IgD-negative memory B cell (primary cell): ENCODE measurements at regions not wholly inside any gene's neighbourhood (a gene's known extent, or its start where the extent isn't known, plus 50 kb on each side); places are given as distances from the start of the nearest gene placed in this dataset.

Experiments used
- H3K27ac Mint-ChIP-seq, 3 donors: one replicate each; pipeline ENCODE4 v1.8.0; 2020 to 2022; ENCODE audit warnings: mild to moderate bottlenecking in 3 of 3, mixed read lengths in 3 of 3, moderate library complexity in 1 of 3
- H3K27me3 Mint-ChIP-seq: one replicate; pipeline ENCODE4 v1.8.0; 2021; ENCODE audit warnings: mixed read lengths
- H3K36me3 Mint-ChIP-seq: one replicate; pipeline ENCODE4 v1.8.0; 2020; ENCODE audit warnings: mild to moderate bottlenecking, mixed read lengths
- H3K4me1 Mint-ChIP-seq, 3 donors: one replicate each; pipeline ENCODE4 v1.8.0; 2020 to 2022; ENCODE audit warnings: mixed read lengths in 3 of 3, mild to moderate bottlenecking in 1 of 3
- H3K4me3 Mint-ChIP-seq, 4 donors: one replicate each; pipeline ENCODE4 v1.8.0; 2020 to 2022; ENCODE audit warnings: mild to moderate bottlenecking in 4 of 4, mixed read lengths in 4 of 4, moderate library complexity in 3 of 4
- H3K9me3 Mint-ChIP-seq, 3 donors: one replicate each; pipeline ENCODE4 v1.8.0; 2020 to 2021; ENCODE audit warnings: mixed read lengths in 3 of 3, mild to moderate bottlenecking in 1 of 3

- H3K9me3 Mint-ChIP-seq = peaks cover 0 to 10% (median 1%) of the 10 kb centered on the region in 3 donors
- no peaks in the 10 kb centered on the region for H3K36me3 Mint-ChIP-seq
- no peak overlapping the region for H3K4me3 Mint-ChIP-seq
- H3K27ac Mint-ChIP-seq = no peak overlapping the region
- H3K4me1 Mint-ChIP-seq = no peaks in the 10 kb centered on the region
- no peaks in the 10 kb centered on the region for H3K27me3 Mint-ChIP-seq
Observed at GRCh38 chr13:65613004-65613403, 1617.1 kb downstream of the PCDH9 start.

- H3K4me3 Mint-ChIP-seq = no peak overlapping the region
- no peak overlapping the region for H3K27ac Mint-ChIP-seq
- no peaks in the 10 kb centered on the region for H3K27me3 Mint-ChIP-seq
- H3K36me3 Mint-ChIP-seq = no peaks in the 10 kb centered on the region
- no peaks in the 10 kb centered on the region for H3K4me1 Mint-ChIP-seq
- H3K9me3 Mint-ChIP-seq = peaks cover 1 to 9% (median 6%) of the 10 kb centered on the region in 3 donors
Observed at GRCh38 chr13:65609350-65609749, 1620.8 kb downstream of the PCDH9 start.

DNA sequence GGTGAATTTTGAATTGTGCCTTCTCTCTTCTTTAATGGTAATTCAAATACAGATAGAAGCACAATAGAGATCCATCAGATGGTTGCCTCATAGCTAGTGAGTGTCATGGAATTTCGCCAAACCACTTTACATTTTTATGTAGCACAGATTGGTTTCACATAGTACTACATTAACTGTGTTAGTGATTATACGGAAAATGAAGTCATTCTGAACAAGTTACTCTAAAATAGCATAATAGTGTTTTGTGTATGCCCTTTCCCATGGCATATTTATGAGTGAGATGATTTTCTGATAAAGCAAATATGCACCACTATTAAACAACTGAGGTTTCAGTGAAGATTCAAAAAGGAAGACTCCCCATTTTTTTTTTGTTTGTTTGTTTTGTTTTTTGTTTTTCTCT lies 1623.5 kb downstream of the PCDH9 start:
- H3K27ac Mint-ChIP-seq = no peak overlapping the region
- no peaks in the 10 kb centered on the region for H3K27me3 Mint-ChIP-seq
- no peaks in the 10 kb centered on the region for H3K4me1 Mint-ChIP-seq
- H3K36me3 Mint-ChIP-seq = no peaks in the 10 kb centered on the region
- H3K4me3 Mint-ChIP-seq = no peak overlapping the region
- H3K9me3 Mint-ChIP-seq = peaks cover 1 to 11% (median 10%) of the 10 kb centered on the region in 3 donors

GRCh38 chr13:65605396-65605795 lies 1624.7 kb downstream of the PCDH9 start:
- H3K4me3 Mint-ChIP-seq = no peak overlapping the region
- H3K27ac Mint-ChIP-seq = no peak overlapping the region
- H3K4me1 Mint-ChIP-seq = no peaks in the 10 kb centered on the region
- no peaks in the 10 kb centered on the region for H3K36me3 Mint-ChIP-seq
- peaks cover 1 to 11% (median 10%) of the 10 kb centered on the region in 3 donors for H3K9me3 Mint-ChIP-seq
- H3K27me3 Mint-ChIP-seq = no peaks in the 10 kb centered on the region

- Mint-ChIP-seq H3K27ac (no peak overlapping the region), H3K9me3 (peaks cover 1 to 9% (median 8%) of the 10 kb centered on the region in 3 donors), H3K4me1 (no peaks in the 10 kb centered on the region), H3K36me3 (no peaks in the 10 kb centered on the region), H3K27me3 (no peaks in the 10 kb centered on the region), H3K4me3 (no peak overlapping the region)
Observed at GRCh38 chr13:65603160-65603559, 1627.0 kb downstream of the PCDH9 start.

DNA sequence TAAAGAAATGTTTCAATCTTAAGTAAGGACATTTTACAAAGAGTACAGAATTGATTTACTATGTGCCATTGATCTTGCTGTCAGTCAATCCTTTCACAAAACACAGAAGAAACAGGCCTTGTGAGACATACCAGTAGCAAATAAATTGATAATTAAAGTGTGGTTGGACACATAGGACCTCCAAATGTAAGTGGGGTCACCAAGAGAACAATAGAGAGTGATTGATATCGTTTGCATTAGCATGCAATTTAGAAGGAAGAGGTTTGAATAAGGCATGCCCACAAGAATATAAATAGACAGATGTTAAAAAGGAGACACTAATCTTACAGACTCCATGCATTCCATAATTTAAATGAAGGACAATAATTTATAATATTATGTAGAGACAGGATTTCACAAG lies 1628.3 kb downstream of the PCDH9 start:
- no peak overlapping the region for H3K4me3 Mint-ChIP-seq
- no peaks in the 10 kb centered on the region for H3K27me3 Mint-ChIP-seq
- H3K9me3 Mint-ChIP-seq = peaks cover 0 to 8% (median 5%) of the 10 kb centered on the region in 3 donors
- no peaks in the 10 kb centered on the region for H3K36me3 Mint-ChIP-seq
- H3K4me1 Mint-ChIP-seq = no peaks in the 10 kb centered on the region
- H3K27ac Mint-ChIP-seq = no peak overlapping the region

DNA sequence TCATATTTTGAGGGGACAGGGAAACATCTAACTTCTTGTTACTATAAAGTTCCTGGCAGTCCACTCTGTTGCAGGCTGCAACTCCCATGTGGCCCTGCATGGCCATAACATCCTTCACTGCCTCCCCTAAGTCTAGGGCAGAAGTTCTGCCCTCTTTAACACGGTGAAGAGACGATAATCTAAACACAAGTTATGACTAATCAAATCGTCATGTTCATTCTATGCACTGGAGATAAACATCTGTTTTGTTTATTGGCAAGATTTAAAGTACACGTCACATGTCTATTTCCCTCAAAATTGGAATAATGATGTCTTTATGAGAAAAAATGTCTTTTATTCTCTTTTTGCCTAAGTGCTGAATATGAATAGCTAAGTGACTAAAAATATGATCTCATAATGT lies 1629.4 kb downstream of the PCDH9 start:
- Mint-ChIP-seq H3K27me3 (no peaks in the 10 kb centered on the region), H3K9me3 (peaks cover 0 to 8% (median 5%) of the 10 kb centered on the region in 3 donors), H3K27ac (no peak overlapping the region), H3K36me3 (no peaks in the 10 kb centered on the region), H3K4me1 (no peaks in the 10 kb centered on the region), H3K4me3 (no peak overlapping the region)

- Mint-ChIP-seq H3K4me1 (no peaks in the 10 kb centered on the region), H3K27ac (no peak overlapping the region), H3K36me3 (no peaks in the 10 kb centered on the region), H3K4me3 (no peak overlapping the region), H3K27me3 (no peaks in the 10 kb centered on the region), H3K9me3 (peaks cover 0 to 5% (median under 1%) of the 10 kb centered on the region in 3 donors)
Observed at GRCh38 chr13:65597839-65598818, 1632.0 kb downstream of the PCDH9 start.

DNA sequence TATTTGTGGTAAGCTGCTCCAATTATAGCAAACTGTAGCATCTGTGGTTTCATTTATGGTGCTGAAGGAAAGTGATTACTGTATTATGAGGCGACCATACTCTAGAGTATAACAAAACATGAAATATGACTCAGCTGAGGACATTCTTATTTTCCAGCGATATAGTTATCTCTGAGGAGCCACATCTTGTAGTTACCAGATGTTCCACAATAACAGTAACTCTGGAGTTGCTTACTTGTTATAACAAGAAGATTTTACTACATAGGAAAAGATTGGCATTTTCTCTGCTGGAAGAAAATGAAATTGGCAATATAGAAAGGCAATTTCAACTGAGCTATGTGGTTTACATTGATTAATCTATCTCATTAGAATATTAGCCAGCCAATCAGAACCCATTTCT lies 1634.2 kb downstream of the PCDH9 start:
- Mint-ChIP-seq H3K4me3 (no peak overlapping the region), H3K36me3 (no peaks in the 10 kb centered on the region), H3K27me3 (no peaks in the 10 kb centered on the region), H3K9me3 (no peaks in the 10 kb centered on the region), H3K27ac (no peak overlapping the region), H3K4me1 (no peaks in the 10 kb centered on the region)

DNA sequence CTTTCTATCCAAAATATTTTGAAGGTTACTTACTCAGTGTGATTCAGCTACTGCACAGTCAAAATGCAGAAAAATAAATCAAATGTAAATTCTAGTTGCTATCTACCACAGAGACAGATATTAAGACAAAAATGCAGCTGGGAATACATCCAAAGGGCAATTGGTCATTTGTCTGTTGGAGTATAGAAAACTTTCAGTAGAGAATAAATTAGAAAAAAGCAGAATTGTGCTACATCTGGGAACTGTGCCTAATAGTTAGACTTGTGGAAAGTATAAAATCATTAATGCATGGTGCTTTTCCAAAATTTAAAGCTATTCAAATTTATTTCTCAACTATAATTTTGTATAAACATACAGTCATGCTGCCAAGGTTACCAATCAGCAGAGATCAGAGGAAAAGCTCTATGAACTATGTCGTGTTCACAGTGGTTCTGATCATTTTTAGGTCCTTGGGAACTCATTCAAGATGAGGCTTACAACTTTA lies 1635.8 kb downstream of the PCDH9 start:
- H3K36me3 Mint-ChIP-seq = no peaks in the 10 kb centered on the region
- H3K4me3 Mint-ChIP-seq = no peak overlapping the region
- H3K4me1 Mint-ChIP-seq = no peaks in the 10 kb centered on the region
- no peak overlapping the region for H3K27ac Mint-ChIP-seq
- H3K27me3 Mint-ChIP-seq = no peaks in the 10 kb centered on the region
- H3K9me3 Mint-ChIP-seq = peaks cover 2 to 6% (median 4%) of the 10 kb centered on the region in 3 donors

- no peaks in the 10 kb centered on the region for H3K4me1 Mint-ChIP-seq
- H3K27me3 Mint-ChIP-seq = no peaks in the 10 kb centered on the region
- no peak overlapping the region for H3K4me3 Mint-ChIP-seq
- H3K9me3 Mint-ChIP-seq = peaks cover 2 to 7% (median 4%) of the 10 kb centered on the region in 3 donors
- no peak overlapping the region for H3K27ac Mint-ChIP-seq
- no peaks in the 10 kb centered on the region for H3K36me3 Mint-ChIP-seq
Observed at GRCh38 chr13:65593298-65593874, 1636.8 kb downstream of the PCDH9 start.

GRCh38 chr13:65592731-65593130 lies 1637.4 kb downstream of the PCDH9 start:
- Mint-ChIP-seq H3K36me3 (no peaks in the 10 kb centered on the region), H3K9me3 (peaks cover 2 to 10% (median 8%) of the 10 kb centered on the region in 3 donors), H3K27me3 (no peaks in the 10 kb centered on the region), H3K4me1 (no peaks in the 10 kb centered on the region), H3K4me3 (no peak overlapping the region), H3K27ac (no peak overlapping the region)

DNA sequence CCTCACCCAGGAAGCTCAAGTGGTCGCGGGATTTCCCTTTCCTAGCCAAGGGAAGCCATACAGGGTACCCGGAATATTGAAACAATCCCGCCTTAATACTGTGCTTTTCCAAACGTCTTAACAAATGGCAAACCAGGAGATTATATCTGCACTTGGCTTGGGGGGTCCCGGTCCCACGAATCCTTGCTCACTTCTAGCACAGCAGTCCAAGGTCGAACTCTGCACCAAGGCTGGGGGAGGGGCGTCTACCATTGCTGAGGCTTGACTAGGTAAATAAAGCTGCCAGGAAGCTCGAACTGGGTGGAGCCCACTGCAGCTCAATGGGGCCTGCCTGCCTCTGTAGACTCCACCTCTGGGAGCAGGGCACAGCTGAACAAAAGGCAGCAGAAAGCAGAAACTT lies 1644.8 kb downstream of the PCDH9 start:
- H3K4me3 Mint-ChIP-seq = no peak overlapping the region
- peaks cover 2 to 17% (median 9%) of the 10 kb centered on the region in 3 donors for H3K9me3 Mint-ChIP-seq
- no peaks in the 10 kb centered on the region for H3K36me3 Mint-ChIP-seq
- no peak overlapping the region for H3K27ac Mint-ChIP-seq
- no peaks in the 10 kb centered on the region for H3K4me1 Mint-ChIP-seq
- H3K27me3 Mint-ChIP-seq = no peaks in the 10 kb centered on the region

GRCh38 chr13:65584126-65584525 lies 1646.0 kb downstream of the PCDH9 start:
- H3K27me3 Mint-ChIP-seq = no peaks in the 10 kb centered on the region
- H3K9me3 Mint-ChIP-seq = peaks cover 0 to 13% (median 4%) of the 10 kb centered on the region in 3 donors
- no peak overlapping the region for H3K27ac Mint-ChIP-seq
- no peak overlapping the region for H3K4me3 Mint-ChIP-seq
- H3K36me3 Mint-ChIP-seq = no peaks in the 10 kb centered on the region
- H3K4me1 Mint-ChIP-seq = no peaks in the 10 kb centered on the region

DNA sequence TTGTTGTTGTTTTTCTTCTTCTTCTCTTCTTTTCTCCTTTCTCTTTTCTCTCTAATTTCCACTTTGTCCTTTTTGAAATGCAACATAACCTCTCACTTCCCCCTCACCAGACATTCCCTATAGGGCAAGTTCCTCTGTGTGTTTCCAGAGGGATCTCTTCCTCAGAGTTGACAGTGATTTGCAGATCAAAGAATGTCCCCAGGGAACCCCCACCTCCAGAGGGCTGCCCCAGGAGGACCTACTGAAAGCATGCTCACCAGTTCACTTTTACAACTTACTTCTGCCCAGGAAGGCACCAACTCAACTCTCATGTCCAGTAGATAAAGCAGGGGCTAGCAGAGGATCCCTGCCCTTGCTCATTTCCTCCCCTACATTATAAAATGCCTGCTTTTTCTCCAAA lies 1648.0 kb downstream of the PCDH9 start:
- no peaks in the 10 kb centered on the region for H3K36me3 Mint-ChIP-seq
- peaks cover 0 to 7% (median 2%) of the 10 kb centered on the region in 3 donors for H3K9me3 Mint-ChIP-seq
- no peaks in the 10 kb centered on the region for H3K4me1 Mint-ChIP-seq
- H3K27me3 Mint-ChIP-seq = no peaks in the 10 kb centered on the region
- no peak overlapping the region for H3K27ac Mint-ChIP-seq
- no peak overlapping the region for H3K4me3 Mint-ChIP-seq
